ENCODE measurements at regions not wholly inside any gene's neighbourhood (a gene's known extent, or its start where the extent isn't known, plus 50 kb on each side); places are given as distances from the start of the nearest gene placed in this dataset.

DNA sequence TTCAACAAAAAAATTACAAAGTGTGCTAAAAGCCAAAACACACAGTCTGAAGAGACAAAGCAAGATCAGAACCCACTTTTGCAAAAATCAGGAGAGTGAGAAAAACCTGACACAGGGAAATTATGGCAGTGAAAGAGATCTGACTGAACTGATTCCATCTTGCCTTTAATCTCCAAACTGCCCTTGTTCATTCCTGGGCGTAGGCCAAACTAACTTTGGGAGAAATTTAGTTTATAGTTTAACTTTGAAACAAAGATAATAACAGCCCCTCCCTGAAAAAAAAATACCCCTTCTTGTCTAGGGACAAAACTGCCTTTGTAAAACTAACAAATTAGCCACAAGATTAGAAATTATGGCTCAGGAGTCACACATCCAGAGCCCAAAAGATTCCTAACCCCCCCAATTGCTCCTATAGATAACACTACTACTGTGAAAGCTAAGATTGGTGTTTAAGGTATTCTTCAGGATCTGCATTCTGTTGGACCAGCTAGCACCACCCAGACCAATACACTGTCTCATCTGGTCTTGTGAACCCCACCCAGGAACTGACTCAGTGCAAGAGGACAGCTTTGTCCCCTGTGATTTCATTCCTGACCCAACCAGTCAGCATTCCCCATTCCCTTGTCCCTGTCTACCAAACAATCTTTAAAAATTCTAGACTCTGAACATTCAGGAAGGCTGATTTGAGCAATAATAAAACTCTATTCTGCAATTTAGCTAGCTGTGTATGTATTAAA is 226.1 kb upstream of the SH3BP4 start:
- TF ChIP-seq, protein P1, sequence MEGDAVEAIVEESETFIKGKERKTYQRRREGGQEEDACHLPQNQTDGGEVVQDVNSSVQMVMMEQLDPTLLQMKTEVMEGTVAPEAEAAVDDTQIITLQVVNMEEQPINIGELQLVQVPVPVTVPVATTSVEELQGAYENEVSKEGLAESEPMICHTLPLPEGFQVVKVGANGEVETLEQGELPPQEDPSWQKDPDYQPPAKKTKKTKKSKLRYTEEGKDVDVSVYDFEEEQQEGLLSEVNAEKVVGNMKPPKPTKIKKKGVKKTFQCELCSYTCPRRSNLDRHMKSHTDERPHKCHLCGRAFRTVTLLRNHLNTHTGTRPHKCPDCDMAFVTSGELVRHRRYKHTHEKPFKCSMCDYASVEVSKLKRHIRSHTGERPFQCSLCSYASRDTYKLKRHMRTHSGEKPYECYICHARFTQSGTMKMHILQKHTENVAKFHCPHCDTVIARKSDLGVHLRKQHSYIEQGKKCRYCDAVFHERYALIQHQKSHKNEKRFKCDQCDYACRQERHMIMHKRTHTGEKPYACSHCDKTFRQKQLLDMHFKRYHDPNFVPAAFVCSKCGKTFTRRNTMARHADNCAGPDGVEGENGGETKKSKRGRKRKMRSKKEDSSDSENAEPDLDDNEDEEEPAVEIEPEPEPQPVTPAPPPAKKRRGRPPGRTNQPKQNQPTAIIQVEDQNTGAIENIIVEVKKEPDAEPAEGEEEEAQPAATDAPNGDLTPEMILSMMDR (IDR thresholded peaks at IDR 0.05): no peak
- no peak for TF ChIP-seq POLR2AphosphoS5 (IDR thresholded peaks at IDR 0.05)
- TF ChIP-seq EP300 (IDR thresholded peaks at IDR 0.05): no peak
- TF ChIP-seq POLR2A (IDR thresholded peaks at IDR 0.05): no peak
